ENCODE measurements at regions not wholly inside any gene's neighbourhood (a gene's known extent, or its start where the extent isn't known, plus 50 kb on each side); places are given as distances from the start of the nearest gene placed in this dataset.
"Not testable (repeated sequence)": the region's sequence is repeated elsewhere in the genome, so short reads cannot be mapped to it uniquely, and the experiment has no call there.

DNA sequence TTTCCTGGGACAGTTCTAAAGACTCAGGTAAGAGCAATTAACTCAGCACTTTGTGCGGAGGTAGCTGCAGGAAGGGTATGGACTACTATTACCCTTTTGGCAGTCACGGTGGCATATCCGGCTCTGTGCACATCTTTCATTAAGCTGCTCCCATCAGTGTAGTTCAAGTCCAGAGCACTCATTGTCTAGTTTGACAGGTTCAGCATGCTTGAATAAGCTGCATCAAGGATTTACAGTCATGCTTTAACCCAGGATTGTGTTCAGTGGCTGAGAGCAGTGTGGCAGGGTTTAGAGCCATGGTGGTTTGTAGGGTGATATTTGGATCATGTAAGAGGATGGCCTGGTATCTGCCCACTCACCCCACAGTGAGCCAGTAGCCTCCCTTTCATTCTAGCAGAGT is 294.5 kb upstream of the NPAP1 start:
- not testable (repeated sequence) for TF ChIP-seq KDM1A (IDR thresholded peaks at IDR 0.05; ENCODE audit: borderline replicate concordance); GABPA (IDR thresholded peaks at IDR 0.05; ENCODE audit: low read depth); NFXL1 (IDR thresholded peaks at IDR 0.05; ENCODE audit: borderline replicate concordance); PAX8 (IDR thresholded peaks at IDR 0.05); RAD21 (IDR thresholded peaks at IDR 0.05; ENCODE audit: insufficient read depth, low read depth, low read length); EP300 (IDR thresholded peaks at IDR 0.05; ENCODE audit: borderline replicate concordance in 1 of 2, control insufficient read depth in 1 of 2, low read depth in 2 of 2, low read length in 2 of 2); EZH2 (IDR thresholded peaks at IDR 0.05; ENCODE audit: borderline replicate concordance, control insufficient read depth, low read depth, low read length); NR2F1 (conservative IDR thresholded peaks at IDR 0.05)
- TF ChIP-seq, protein P1, sequence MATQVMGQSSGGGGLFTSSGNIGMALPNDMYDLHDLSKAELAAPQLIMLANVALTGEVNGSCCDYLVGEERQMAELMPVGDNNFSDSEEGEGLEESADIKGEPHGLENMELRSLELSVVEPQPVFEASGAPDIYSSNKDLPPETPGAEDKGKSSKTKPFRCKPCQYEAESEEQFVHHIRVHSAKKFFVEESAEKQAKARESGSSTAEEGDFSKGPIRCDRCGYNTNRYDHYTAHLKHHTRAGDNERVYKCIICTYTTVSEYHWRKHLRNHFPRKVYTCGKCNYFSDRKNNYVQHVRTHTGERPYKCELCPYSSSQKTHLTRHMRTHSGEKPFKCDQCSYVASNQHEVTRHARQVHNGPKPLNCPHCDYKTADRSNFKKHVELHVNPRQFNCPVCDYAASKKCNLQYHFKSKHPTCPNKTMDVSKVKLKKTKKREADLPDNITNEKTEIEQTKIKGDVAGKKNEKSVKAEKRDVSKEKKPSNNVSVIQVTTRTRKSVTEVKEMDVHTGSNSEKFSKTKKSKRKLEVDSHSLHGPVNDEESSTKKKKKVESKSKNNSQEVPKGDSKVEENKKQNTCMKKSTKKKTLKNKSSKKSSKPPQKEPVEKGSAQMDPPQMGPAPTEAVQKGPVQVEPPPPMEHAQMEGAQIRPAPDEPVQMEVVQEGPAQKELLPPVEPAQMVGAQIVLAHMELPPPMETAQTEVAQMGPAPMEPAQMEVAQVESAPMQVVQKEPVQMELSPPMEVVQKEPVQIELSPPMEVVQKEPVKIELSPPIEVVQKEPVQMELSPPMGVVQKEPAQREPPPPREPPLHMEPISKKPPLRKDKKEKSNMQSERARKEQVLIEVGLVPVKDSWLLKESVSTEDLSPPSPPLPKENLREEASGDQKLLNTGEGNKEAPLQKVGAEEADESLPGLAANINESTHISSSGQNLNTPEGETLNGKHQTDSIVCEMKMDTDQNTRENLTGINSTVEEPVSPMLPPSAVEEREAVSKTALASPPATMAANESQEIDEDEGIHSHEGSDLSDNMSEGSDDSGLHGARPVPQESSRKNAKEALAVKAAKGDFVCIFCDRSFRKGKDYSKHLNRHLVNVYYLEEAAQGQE (IDR thresholded peaks at IDR 0.05; ENCODE audit: low read depth, low read length) = not testable (repeated sequence)

Data from GM12878 (cell line).